ENCODE measurements at regions not wholly inside any gene's neighbourhood (a gene's known extent, or its start where the extent isn't known, plus 50 kb on each side); places are given as distances from the start of the nearest gene placed in this dataset.
A peak's percentile ranks its signal among the peaks of the same experiment; 100 is the strongest.
"Not testable (repeated sequence)": the region's sequence is repeated elsewhere in the genome, so short reads cannot be mapped to it uniquely, and the experiment has no call there.

GRCh38 chr10:32140403-32140802, 84.2 kb upstream of the KIF5B start:
- no peak for DNase-seq

GRCh38 chr10:32139223-32140073, 83.2 kb upstream of the KIF5B start:
- DNase-seq: peak; percentile 89

GRCh38 chr10:32136927-32137326, 80.7 kb upstream of the KIF5B start:
- DNase-seq: not testable (repeated sequence)

- DNase-seq: not testable (repeated sequence)
These were observed 79.6 kb upstream of the KIF5B start for GRCh38 chr10:32135796-32136195.

GRCh38 chr10:32132357-32132946, 76.2 kb upstream of the KIF5B start:
- no peak for DNase-seq

GRCh38 chr10:32131388-32131787, 75.2 kb upstream of the KIF5B start:
- DNase-seq: peak; percentile 35

- DNase-seq: no peak
These were observed 74.6 kb upstream of the KIF5B start for GRCh38 chr10:32130788-32131187.

GRCh38 chr10:32125023-32125422, 68.8 kb upstream of the KIF5B start:
- no peak for DNase-seq

- DNase-seq: no peak
These were observed 66.8 kb upstream of the KIF5B start for GRCh38 chr10:32123021-32123420.

GRCh38 chr10:32121648-32122047, 65.4 kb upstream of the KIF5B start:
- no peak for DNase-seq

GRCh38 chr10:32120147-32120546, 63.9 kb upstream of the KIF5B start:
- no peak for DNase-seq

GRCh38 chr10:32114508-32114907, 58.3 kb upstream of the KIF5B start:
- peak; percentile 10 for DNase-seq

GRCh38 chr10:32112055-32112454, 55.8 kb upstream of the KIF5B start:
- no peak for DNase-seq

- DNase-seq: no peak
These were observed 55.4 kb upstream of the KIF5B start for GRCh38 chr10:32111585-32111984.

- DNase-seq: no peak
These were observed 54.6 kb upstream of the KIF5B start for GRCh38 chr10:32110790-32111189.

GRCh38 chr10:32109603-32110002, 53.4 kb upstream of the KIF5B start:
- DNase-seq: no peak
